Peyer's patch (tissue), 4 donors: ENCODE measurements at regions not wholly inside any gene's neighbourhood (a gene's known extent, or its start where the extent isn't known, plus 50 kb on each side); places are given as distances from the start of the nearest gene placed in this dataset.

Experiments used
- DNase-seq, 3 donors: peaks; one replicate each; pipeline ENCODE4 v3.0.0-alpha.2; 2017 to 2019
- H3K27ac ChIP-seq, 4 donors: fragments of 200-600 bp; sonication (generic); one replicate each; pipeline ENCODE4 v1.5.1; 2016 to 2019
- H3K27me3 ChIP-seq, 2 donors: fragments of 200-600 bp; sonication (generic); one replicate each; pipeline ENCODE4 v1.5.1; 2019
- H3K36me3 ChIP-seq, 3 donors: fragments of 200-600 bp; sonication (generic); one replicate each; pipeline ENCODE4 v1.5.1; 2016 to 2019
- H3K4me1 ChIP-seq, 4 donors: fragments of 200-600 bp; sonication (generic); one replicate each; pipeline ENCODE4 v1.5.1; 2016 to 2019
- H3K4me3 ChIP-seq, 4 donors: fragments of 200-600 bp; sonication (generic); 1 replicate in 3 of 4; 2 replicates in 1 of 4; pipeline ENCODE4 v1.5.1; 2016 to 2019; ENCODE audit warnings: mild to moderate bottlenecking in 1 of 4
- H3K9me3 ChIP-seq, 4 donors: fragments of 200-600 bp; sonication (generic); one replicate each; pipeline ENCODE4 v1.5.1; 2016 to 2019; ENCODE audit warnings: mild to moderate bottlenecking in 1 of 4
- CTCF ChIP-seq, 6 experiments: fragments of 450-650 bp in 4 of 6; fragments of 200-600 bp in 2 of 6; sonication (generic) in 1 of 6; IDR thresholded peaks; one replicate each; pipeline ENCODE4 v1.5.1; 2017 to 2019; ENCODE audit warnings: antibody characterized with exemption in 6 of 6, mild to moderate bottlenecking in 3 of 6, moderate library complexity in 1 of 6
- POLR2A ChIP-seq, 2 donors: fragments of 450-650 bp; IDR thresholded peaks; one replicate each; pipeline ENCODE4 v1.5.1; 2017; ENCODE audit warnings: antibody characterized with exemption in 2 of 2, mild to moderate bottlenecking in 2 of 2, moderate library complexity in 2 of 2

DNA sequence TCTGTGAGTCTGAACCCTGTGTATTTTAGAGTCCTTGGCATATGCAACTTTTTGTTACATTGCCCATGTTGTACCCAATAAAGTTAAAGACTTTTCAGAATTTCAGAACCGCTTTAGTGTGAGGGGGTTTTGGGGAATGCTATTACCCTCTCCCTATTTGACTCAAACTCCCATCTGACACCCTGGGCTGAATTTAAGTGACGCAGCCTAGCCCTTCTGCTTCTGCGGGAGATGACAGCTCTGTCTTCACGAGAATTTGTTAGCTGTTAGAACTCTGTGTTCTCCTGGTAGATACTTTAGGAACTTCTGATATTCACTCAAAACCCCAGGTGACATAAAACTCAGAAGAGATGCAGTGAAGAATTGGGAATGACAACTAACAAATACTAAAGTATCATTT, 500.6 kb upstream of the ID4 start:
- H3K27me3 ChIP-seq = no peaks in the 10 kb centered on the region
- H3K4me3 ChIP-seq = no peak overlapping the region
- no peaks in the 10 kb centered on the region for H3K4me1 ChIP-seq
- TF ChIP-seq POLR2A (IDR thresholded peaks at IDR 0.05) = no peak
- no peak for TF ChIP-seq CTCF (IDR thresholded peaks at IDR 0.05)
- no peaks in the 10 kb centered on the region for H3K9me3 ChIP-seq
- no peaks in the 10 kb centered on the region for H3K36me3 ChIP-seq
- no peak overlapping the region for H3K27ac ChIP-seq
- DNase-seq = no peak

DNA sequence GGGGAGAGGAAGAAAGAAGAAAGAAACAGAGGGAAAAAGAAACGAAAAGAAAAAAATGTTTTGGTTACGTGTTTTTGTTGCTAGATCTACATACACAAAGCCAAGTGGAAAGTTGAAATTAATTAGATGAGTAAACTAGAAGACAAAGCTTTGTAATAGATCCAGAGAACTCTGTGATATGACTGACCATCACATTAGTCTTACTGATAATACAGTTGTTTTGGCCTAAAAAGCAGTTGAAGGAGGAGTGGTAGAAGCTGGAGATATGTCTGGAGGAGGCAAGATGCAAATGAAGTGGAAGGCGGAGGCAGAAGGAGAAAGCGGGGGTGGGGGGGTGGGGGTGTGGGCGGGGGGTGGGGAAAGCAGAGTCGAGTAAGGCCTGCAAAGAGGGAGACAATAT, 500.1 kb upstream of the ID4 start:
- Histone ChIP-seq H3K36me3 (no peaks in the 10 kb centered on the region), H3K27ac (no peak overlapping the region), H3K27me3 (no peaks in the 10 kb centered on the region), H3K4me1 (no peaks in the 10 kb centered on the region), H3K9me3 (no peaks in the 10 kb centered on the region), H3K4me3 (no peak overlapping the region)
- TF ChIP-seq POLR2A (IDR thresholded peaks at IDR 0.05) (no peak), CTCF (IDR thresholded peaks at IDR 0.05) (no peak)
- no peak for DNase-seq

DNA sequence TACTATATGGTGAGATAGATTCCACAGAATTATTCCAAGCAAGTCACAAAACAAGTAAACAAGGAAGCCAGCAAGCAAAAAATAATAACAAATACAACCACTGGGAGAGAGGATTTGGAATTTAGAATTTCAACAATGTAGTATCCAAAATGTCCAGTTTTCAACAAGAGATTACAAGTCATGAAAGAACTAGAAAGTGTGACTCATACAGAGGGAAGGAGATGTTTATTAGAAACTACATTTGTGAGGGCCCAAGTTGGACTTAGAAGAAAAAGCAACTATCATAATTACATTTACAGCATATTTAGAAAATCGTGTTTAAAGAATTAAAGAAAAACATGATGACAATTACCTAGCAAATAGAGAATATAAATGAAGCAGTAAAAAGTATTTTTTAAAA, 494.6 kb upstream of the ID4 start:
- Histone ChIP-seq H3K9me3 (no peaks in the 10 kb centered on the region), H3K4me1 (no peaks in the 10 kb centered on the region), H3K36me3 (no peaks in the 10 kb centered on the region), H3K4me3 (no peak overlapping the region), H3K27me3 (no peaks in the 10 kb centered on the region), H3K27ac (no peak overlapping the region)
- TF ChIP-seq CTCF (IDR thresholded peaks at IDR 0.05) = no peak
- no peak for TF ChIP-seq POLR2A (IDR thresholded peaks at IDR 0.05)
- DNase-seq = no peak

GRCh38 chr6:19349429-19349828, 487.7 kb upstream of the ID4 start:
- H3K27me3 ChIP-seq = no peaks in the 10 kb centered on the region
- TF ChIP-seq POLR2A (IDR thresholded peaks at IDR 0.05) = no peak
- no peak for TF ChIP-seq CTCF (IDR thresholded peaks at IDR 0.05)
- H3K27ac ChIP-seq = no peak overlapping the region
- H3K9me3 ChIP-seq = no peaks in the 10 kb centered on the region
- H3K4me3 ChIP-seq = no peak overlapping the region
- H3K4me1 ChIP-seq = no peaks in the 10 kb centered on the region
- no peaks in the 10 kb centered on the region for H3K36me3 ChIP-seq
- no peak for DNase-seq

GRCh38 chr6:19354181-19354580, 483.0 kb upstream of the ID4 start:
- Histone ChIP-seq H3K36me3 (no peaks in the 10 kb centered on the region), H3K27me3 (no peaks in the 10 kb centered on the region), H3K4me1 (no peaks in the 10 kb centered on the region), H3K27ac (no peak overlapping the region), H3K9me3 (no peaks in the 10 kb centered on the region), H3K4me3 (no peak overlapping the region)
- TF ChIP-seq POLR2A (IDR thresholded peaks at IDR 0.05) (no peak), CTCF (IDR thresholded peaks at IDR 0.05) (no peak)
- DNase-seq = no peak

DNA sequence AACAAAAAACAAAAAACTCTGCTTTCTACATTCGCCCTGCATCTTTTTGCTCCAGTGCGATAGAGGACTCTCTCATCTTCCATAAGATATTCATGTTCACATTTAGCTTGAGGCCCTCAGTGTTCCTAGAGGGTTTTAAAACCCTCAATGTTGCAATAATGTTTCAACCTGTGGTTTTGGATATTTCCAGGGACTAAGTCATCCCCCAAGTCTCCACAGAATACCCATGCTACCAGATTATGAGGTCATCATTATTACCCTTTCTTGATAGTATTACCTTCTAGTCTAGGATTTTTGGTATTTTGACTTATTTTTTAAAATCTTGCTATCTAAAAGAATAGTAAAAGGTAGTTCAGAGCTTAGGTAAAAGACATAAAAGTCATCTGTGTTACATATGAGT, 480.5 kb upstream of the ID4 start:
- DNase-seq = no peak
- Histone ChIP-seq H3K27ac (no peak overlapping the region), H3K36me3 (no peaks in the 10 kb centered on the region), H3K4me3 (no peak overlapping the region), H3K27me3 (no peaks in the 10 kb centered on the region), H3K9me3 (no peaks in the 10 kb centered on the region), H3K4me1 (no peaks in the 10 kb centered on the region)
- no peak for TF ChIP-seq CTCF (IDR thresholded peaks at IDR 0.05)
- no peak for TF ChIP-seq POLR2A (IDR thresholded peaks at IDR 0.05)
